ENCODE measurements at regions not wholly inside any gene's neighbourhood (a gene's known extent, or its start where the extent isn't known, plus 50 kb on each side); places are given as distances from the start of the nearest gene placed in this dataset.

DNA sequence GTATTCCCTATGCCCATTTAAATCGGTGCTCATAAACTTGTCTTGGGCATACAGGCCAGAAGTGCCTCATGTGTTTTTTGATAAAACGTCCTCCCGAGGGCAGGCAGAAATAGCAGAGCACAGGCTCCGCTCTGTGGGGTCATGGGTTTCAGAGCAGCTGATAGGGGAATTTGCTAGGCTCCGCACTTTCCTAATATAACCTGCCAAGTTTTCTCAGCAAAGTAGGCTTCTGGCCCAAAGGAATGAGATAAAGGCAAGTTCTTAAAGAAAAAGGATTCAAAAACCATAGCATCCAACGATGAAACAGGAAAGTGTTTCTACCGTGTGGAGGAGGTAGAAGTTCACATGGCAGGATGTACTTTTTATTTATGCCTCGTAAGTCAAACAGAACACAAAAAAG lies 69.8 kb upstream of the RALGAPA2 start:
- TF ChIP-seq, protein P1, sequence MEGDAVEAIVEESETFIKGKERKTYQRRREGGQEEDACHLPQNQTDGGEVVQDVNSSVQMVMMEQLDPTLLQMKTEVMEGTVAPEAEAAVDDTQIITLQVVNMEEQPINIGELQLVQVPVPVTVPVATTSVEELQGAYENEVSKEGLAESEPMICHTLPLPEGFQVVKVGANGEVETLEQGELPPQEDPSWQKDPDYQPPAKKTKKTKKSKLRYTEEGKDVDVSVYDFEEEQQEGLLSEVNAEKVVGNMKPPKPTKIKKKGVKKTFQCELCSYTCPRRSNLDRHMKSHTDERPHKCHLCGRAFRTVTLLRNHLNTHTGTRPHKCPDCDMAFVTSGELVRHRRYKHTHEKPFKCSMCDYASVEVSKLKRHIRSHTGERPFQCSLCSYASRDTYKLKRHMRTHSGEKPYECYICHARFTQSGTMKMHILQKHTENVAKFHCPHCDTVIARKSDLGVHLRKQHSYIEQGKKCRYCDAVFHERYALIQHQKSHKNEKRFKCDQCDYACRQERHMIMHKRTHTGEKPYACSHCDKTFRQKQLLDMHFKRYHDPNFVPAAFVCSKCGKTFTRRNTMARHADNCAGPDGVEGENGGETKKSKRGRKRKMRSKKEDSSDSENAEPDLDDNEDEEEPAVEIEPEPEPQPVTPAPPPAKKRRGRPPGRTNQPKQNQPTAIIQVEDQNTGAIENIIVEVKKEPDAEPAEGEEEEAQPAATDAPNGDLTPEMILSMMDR (IDR thresholded peaks at IDR 0.05) = no peak
- TF ChIP-seq POLR2A (IDR thresholded peaks at IDR 0.05) = no peak

Measured in adrenal gland (tissue), 5 donors.